ENCODE measurements at regions not wholly inside any gene's neighbourhood (a gene's known extent, or its start where the extent isn't known, plus 50 kb on each side); places are given as distances from the start of the nearest gene placed in this dataset.
"Not testable (repeated sequence)": the region's sequence is repeated elsewhere in the genome, so short reads cannot be mapped to it uniquely, and the experiment has no call there.

- Histone ChIP-seq H3K27ac (ENCODE audit: low read length, poor library complexity, severe bottlenecking) (no peak overlapping the region), H2BK12ac (ENCODE audit: low read length in 2 of 2) (no peak overlapping the region), H3K14ac (ENCODE audit: low read length in 2 of 2) (no peak overlapping the region), H3K9ac (ENCODE audit: low read length) (no peak overlapping the region), H3K4me1 (ENCODE audit: control insufficient read depth, insufficient read depth, low read depth, low read length) (no peaks in the 10 kb centered on the region), H2AK5ac (ENCODE audit: low read length, severe bottlenecking) (no peak overlapping the region), H3K23ac (ENCODE audit: low read length in 2 of 2) (no peak overlapping the region), H2BK120ac (ENCODE audit: low read depth, low read length) (no peak overlapping the region), H3K79me1 (replicated peaks; ENCODE audit: low read length, poor library complexity, severe bottlenecking) (no peaks in the 10 kb centered on the region), H3K18ac (ENCODE audit: low read depth in 1 of 2, low read length in 2 of 2) (no peak overlapping the region), H4K8ac (ENCODE audit: low read length) (no peak overlapping the region), H4K91ac (ENCODE audit: low read length) (no peak overlapping the region), H3K4ac (ENCODE audit: low read depth in 1 of 2, low read length in 2 of 2) (no peak overlapping the region), H2BK5ac (ENCODE audit: low read depth, low read length, poor library complexity, severe bottlenecking) (no peak overlapping the region), H3K36me3 (ENCODE audit: control insufficient read depth in 1 of 2, insufficient read depth in 2 of 2, low read depth in 1 of 2, low read length in 2 of 2) (no peaks in the 10 kb centered on the region), H3K27me3 (ENCODE audit: control insufficient read depth in 1 of 2, insufficient read depth in 1 of 2, low read length in 2 of 2) (peaks cover 5 to 7% of the 10 kb centered on the region in 2 experiments), H3K4me2 (ENCODE audit: low read length, poor library complexity, severe bottlenecking) (no peak overlapping the region), H2AFZ (ENCODE audit: low read depth, low read length) (no peak overlapping the region), H3K4me3 (ENCODE audit: insufficient read depth in 1 of 2, low read depth in 1 of 2, low read length in 2 of 2) (no peak overlapping the region), H3K9me3 (ENCODE audit: control insufficient read depth, low read length) (no peaks in the 10 kb centered on the region), H2BK15ac (ENCODE audit: low read depth, poor library complexity, severe bottlenecking) (no peak overlapping the region)
- DNase-seq, result no peak
- 85% methylated on average over 3 of the region's 5 CpGs for WGBS
These were observed 74.4 kb upstream of the NIPBL start for GRCh38 chr5:36802187-36802586.

- not testable (repeated sequence) for H3K27ac ChIP-seq (ENCODE audit: low read length, poor library complexity, severe bottlenecking); H3K79me1 ChIP-seq (replicated peaks; ENCODE audit: low read length, poor library complexity, severe bottlenecking); H3K36me3 ChIP-seq (ENCODE audit: control insufficient read depth in 1 of 2, insufficient read depth in 2 of 2, low read depth in 1 of 2, low read length in 2 of 2); H3K4me1 ChIP-seq (ENCODE audit: control insufficient read depth, insufficient read depth, low read depth, low read length); H2BK5ac ChIP-seq (ENCODE audit: low read depth, low read length, poor library complexity, severe bottlenecking); H2BK15ac ChIP-seq (ENCODE audit: low read depth, poor library complexity, severe bottlenecking); H3K18ac ChIP-seq (ENCODE audit: low read depth in 1 of 2, low read length in 2 of 2); H3K4ac ChIP-seq (ENCODE audit: low read depth in 1 of 2, low read length in 2 of 2); H2BK12ac ChIP-seq (ENCODE audit: low read length in 2 of 2); H3K14ac ChIP-seq (ENCODE audit: low read length in 2 of 2); DNase-seq; H4K8ac ChIP-seq (ENCODE audit: low read length); H3K9ac ChIP-seq (ENCODE audit: low read length); H2BK120ac ChIP-seq (ENCODE audit: low read depth, low read length); H3K9me3 ChIP-seq (ENCODE audit: control insufficient read depth, low read length); H4K91ac ChIP-seq (ENCODE audit: low read length); H3K4me2 ChIP-seq (ENCODE audit: low read length, poor library complexity, severe bottlenecking); H2AK5ac ChIP-seq (ENCODE audit: low read length, severe bottlenecking); H3K23ac ChIP-seq (ENCODE audit: low read length in 2 of 2); H3K4me3 ChIP-seq (ENCODE audit: insufficient read depth in 1 of 2, low read depth in 1 of 2, low read length in 2 of 2); H2AFZ ChIP-seq (ENCODE audit: low read depth, low read length); H3K27me3 ChIP-seq (ENCODE audit: control insufficient read depth in 1 of 2, insufficient read depth in 1 of 2, low read length in 2 of 2)
- WGBS, result 72% methylated on average over 2 of the region's 4 CpGs
These were observed 63.3 kb upstream of the NIPBL start for GRCh38 chr5:36813249-36813648.

GRCh38 chr5:36815871-36816270, 60.7 kb upstream of the NIPBL start:
- Histone ChIP-seq H4K8ac (ENCODE audit: low read length) (no peak overlapping the region), H4K91ac (ENCODE audit: low read length) (no peak overlapping the region), H2AFZ (ENCODE audit: low read depth, low read length) (no peak overlapping the region), H3K4me1 (ENCODE audit: control insufficient read depth, insufficient read depth, low read depth, low read length) (no peaks in the 10 kb centered on the region), H2BK12ac (ENCODE audit: low read length in 2 of 2) (no peak overlapping the region), H3K9me3 (ENCODE audit: control insufficient read depth, low read length) (no peaks in the 10 kb centered on the region), H2BK15ac (ENCODE audit: low read depth, poor library complexity, severe bottlenecking) (no peak overlapping the region), H3K27ac (ENCODE audit: low read length, poor library complexity, severe bottlenecking) (no peak overlapping the region), H2AK5ac (ENCODE audit: low read length, severe bottlenecking) (no peak overlapping the region), H3K9ac (ENCODE audit: low read length) (no peak overlapping the region), H3K4me2 (ENCODE audit: low read length, poor library complexity, severe bottlenecking) (no peak overlapping the region), H3K23ac (ENCODE audit: low read length in 2 of 2) (no peak overlapping the region), H3K4ac (ENCODE audit: low read depth in 1 of 2, low read length in 2 of 2) (no peak overlapping the region), H3K14ac (ENCODE audit: low read length in 2 of 2) (no peak overlapping the region), H2BK5ac (ENCODE audit: low read depth, low read length, poor library complexity, severe bottlenecking) (no peak overlapping the region), H3K18ac (ENCODE audit: low read depth in 1 of 2, low read length in 2 of 2) (no peak overlapping the region), H3K4me3 (ENCODE audit: insufficient read depth in 1 of 2, low read depth in 1 of 2, low read length in 2 of 2) (no peak overlapping the region), H2BK120ac (ENCODE audit: low read depth, low read length) (no peak overlapping the region), H3K79me1 (replicated peaks; ENCODE audit: low read length, poor library complexity, severe bottlenecking) (no peaks in the 10 kb centered on the region), H3K27me3 (ENCODE audit: control insufficient read depth in 1 of 2, insufficient read depth in 1 of 2, low read length in 2 of 2) (no peaks in the 10 kb centered on the region), H3K36me3 (ENCODE audit: control insufficient read depth in 1 of 2, insufficient read depth in 2 of 2, low read depth in 1 of 2, low read length in 2 of 2) (no peaks in the 10 kb centered on the region)
- no peak for DNase-seq
- WGBS, result 82% methylated on average over 1 of the region's 2 CpGs

- Histone ChIP-seq H2BK120ac (ENCODE audit: low read depth, low read length) (no peak overlapping the region), H2AFZ (ENCODE audit: low read depth, low read length) (no peak overlapping the region), H3K9me3 (ENCODE audit: control insufficient read depth, low read length) (no peaks in the 10 kb centered on the region), H4K8ac (ENCODE audit: low read length) (no peak overlapping the region), H3K9ac (ENCODE audit: low read length) (no peak overlapping the region), H3K18ac (ENCODE audit: low read depth in 1 of 2, low read length in 2 of 2) (no peak overlapping the region), H3K27ac (ENCODE audit: low read length, poor library complexity, severe bottlenecking) (no peak overlapping the region), H3K23ac (ENCODE audit: low read length in 2 of 2) (no peak overlapping the region), H3K79me1 (replicated peaks; ENCODE audit: low read length, poor library complexity, severe bottlenecking) (no peaks in the 10 kb centered on the region), H3K4me1 (ENCODE audit: control insufficient read depth, insufficient read depth, low read depth, low read length) (no peaks in the 10 kb centered on the region), H2AK5ac (ENCODE audit: low read length, severe bottlenecking) (no peak overlapping the region), H3K4me3 (ENCODE audit: insufficient read depth in 1 of 2, low read depth in 1 of 2, low read length in 2 of 2) (no peak overlapping the region), H3K27me3 (ENCODE audit: control insufficient read depth in 1 of 2, insufficient read depth in 1 of 2, low read length in 2 of 2) (no peaks in the 10 kb centered on the region), H3K14ac (ENCODE audit: low read length in 2 of 2) (no peak overlapping the region), H2BK15ac (ENCODE audit: low read depth, poor library complexity, severe bottlenecking) (no peak overlapping the region), H2BK5ac (ENCODE audit: low read depth, low read length, poor library complexity, severe bottlenecking) (no peak overlapping the region), H3K4ac (ENCODE audit: low read depth in 1 of 2, low read length in 2 of 2) (no peak overlapping the region), H3K4me2 (ENCODE audit: low read length, poor library complexity, severe bottlenecking) (no peak overlapping the region), H2BK12ac (ENCODE audit: low read length in 2 of 2) (no peak overlapping the region), H3K36me3 (ENCODE audit: control insufficient read depth in 1 of 2, insufficient read depth in 2 of 2, low read depth in 1 of 2, low read length in 2 of 2) (no peaks in the 10 kb centered on the region), H4K91ac (ENCODE audit: low read length) (no peak overlapping the region)
- DNase-seq, result no peak
- WGBS, result 85% methylated on average over 6 of the region's 6 CpGs
These were observed 55.7 kb upstream of the NIPBL start for GRCh38 chr5:36820900-36821299.
